ENCODE measurements at regions not wholly inside any gene's neighbourhood (a gene's known extent, or its start where the extent isn't known, plus 50 kb on each side); places are given as distances from the start of the nearest gene placed in this dataset.

DNA sequence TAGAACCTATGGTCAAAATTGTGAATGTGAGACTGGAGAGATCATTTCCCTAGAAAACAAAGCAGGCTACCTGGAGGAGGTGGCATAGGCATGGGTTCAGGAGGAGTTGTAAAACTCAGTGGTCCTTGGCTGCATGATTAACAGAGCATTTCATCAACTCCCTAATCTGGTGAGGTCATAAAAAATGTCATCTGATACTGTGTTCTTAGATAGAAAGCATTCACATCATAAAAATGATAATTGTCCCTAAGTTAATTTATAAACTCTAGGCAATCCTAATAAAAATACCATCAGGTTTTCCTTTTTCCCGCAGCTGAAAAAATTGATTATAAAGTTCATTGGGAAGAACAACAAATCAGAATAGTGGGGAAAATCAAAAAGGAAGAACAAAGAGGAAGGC is 60.6 kb upstream of the GALNT10 start (continued):
- TF ChIP-seq ZFP3 (tag by site-specific recombination; IDR thresholded peaks at IDR 0.05; ENCODE audit: low read depth) (no peak), ZNF112 (tag by site-specific recombination; IDR thresholded peaks at IDR 0.05) (no peak), ZNF132 (tag by site-specific recombination; IDR thresholded peaks at IDR 0.05; ENCODE audit: borderline replicate concordance) (no peak), ZNF677 (tag by site-specific recombination; IDR thresholded peaks at IDR 0.05) (no peak), PRDM1 (tag by site-specific recombination; IDR thresholded peaks at IDR 0.05) (no peak), ZIC2 (tag by site-specific recombination; IDR thresholded peaks at IDR 0.05) (no peak), REPIN1 (tag by site-specific recombination; IDR thresholded peaks at IDR 0.05; ENCODE audit: low read depth) (no peak), HOXA7 (CRISPR knock-in tag; IDR thresholded peaks at IDR 0.05; ENCODE audit: borderline replicate concordance) (no peak), BCL11B (tag by site-specific recombination; IDR thresholded peaks at IDR 0.05; ENCODE audit: low read depth) (no peak), KLF9 (tag by site-specific recombination; IDR thresholded peaks at IDR 0.05; ENCODE audit: low read depth) (no peak), ZNF114 (tag by site-specific recombination; IDR thresholded peaks at IDR 0.05) (no peak), ZNF624 (tag by site-specific recombination; IDR thresholded peaks at IDR 0.05) (no peak), ZNF707 (tag by site-specific recombination; IDR thresholded peaks at IDR 0.05) (no peak), ZNF221 (tag by site-specific recombination; IDR thresholded peaks at IDR 0.05; ENCODE audit: borderline replicate concordance) (no peak), ZNF548 (tag by site-specific recombination; IDR thresholded peaks at IDR 0.05) (no peak), ZNF621 (tag by site-specific recombination; IDR thresholded peaks at IDR 0.05) (no peak), ZNF501 (tag by site-specific recombination; IDR thresholded peaks at IDR 0.05) (no peak), KLF8 (tag by site-specific recombination; IDR thresholded peaks at IDR 0.05) (no peak), ZNF610 (tag by site-specific recombination; IDR thresholded peaks at IDR 0.05; ENCODE audit: borderline replicate concordance) (no peak), ZNF544 (tag by site-specific recombination; IDR thresholded peaks at IDR 0.05) (no peak), ZNF670 (tag by site-specific recombination; IDR thresholded peaks at IDR 0.05; ENCODE audit: low read depth) (no peak), ZNF184 (tag by site-specific recombination; IDR thresholded peaks at IDR 0.05) (no peak), ZNF664 (tag by site-specific recombination; IDR thresholded peaks at IDR 0.05) (no peak), ZNF24 (tag by site-specific recombination; IDR thresholded peaks at IDR 0.05) (no peak)
- TF ChIP-seq, protein P1, sequence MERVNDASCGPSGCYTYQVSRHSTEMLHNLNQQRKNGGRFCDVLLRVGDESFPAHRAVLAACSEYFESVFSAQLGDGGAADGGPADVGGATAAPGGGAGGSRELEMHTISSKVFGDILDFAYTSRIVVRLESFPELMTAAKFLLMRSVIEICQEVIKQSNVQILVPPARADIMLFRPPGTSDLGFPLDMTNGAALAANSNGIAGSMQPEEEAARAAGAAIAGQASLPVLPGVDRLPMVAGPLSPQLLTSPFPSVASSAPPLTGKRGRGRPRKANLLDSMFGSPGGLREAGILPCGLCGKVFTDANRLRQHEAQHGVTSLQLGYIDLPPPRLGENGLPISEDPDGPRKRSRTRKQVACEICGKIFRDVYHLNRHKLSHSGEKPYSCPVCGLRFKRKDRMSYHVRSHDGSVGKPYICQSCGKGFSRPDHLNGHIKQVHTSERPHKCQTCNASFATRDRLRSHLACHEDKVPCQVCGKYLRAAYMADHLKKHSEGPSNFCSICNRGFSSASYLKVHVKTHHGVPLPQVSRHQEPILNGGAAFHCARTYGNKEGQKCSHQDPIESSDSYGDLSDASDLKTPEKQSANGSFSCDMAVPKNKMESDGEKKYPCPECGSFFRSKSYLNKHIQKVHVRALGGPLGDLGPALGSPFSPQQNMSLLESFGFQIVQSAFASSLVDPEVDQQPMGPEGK (tag by site-specific recombination; IDR thresholded peaks at IDR 0.05), result no peak
- TF ChIP-seq, protein P2, sequence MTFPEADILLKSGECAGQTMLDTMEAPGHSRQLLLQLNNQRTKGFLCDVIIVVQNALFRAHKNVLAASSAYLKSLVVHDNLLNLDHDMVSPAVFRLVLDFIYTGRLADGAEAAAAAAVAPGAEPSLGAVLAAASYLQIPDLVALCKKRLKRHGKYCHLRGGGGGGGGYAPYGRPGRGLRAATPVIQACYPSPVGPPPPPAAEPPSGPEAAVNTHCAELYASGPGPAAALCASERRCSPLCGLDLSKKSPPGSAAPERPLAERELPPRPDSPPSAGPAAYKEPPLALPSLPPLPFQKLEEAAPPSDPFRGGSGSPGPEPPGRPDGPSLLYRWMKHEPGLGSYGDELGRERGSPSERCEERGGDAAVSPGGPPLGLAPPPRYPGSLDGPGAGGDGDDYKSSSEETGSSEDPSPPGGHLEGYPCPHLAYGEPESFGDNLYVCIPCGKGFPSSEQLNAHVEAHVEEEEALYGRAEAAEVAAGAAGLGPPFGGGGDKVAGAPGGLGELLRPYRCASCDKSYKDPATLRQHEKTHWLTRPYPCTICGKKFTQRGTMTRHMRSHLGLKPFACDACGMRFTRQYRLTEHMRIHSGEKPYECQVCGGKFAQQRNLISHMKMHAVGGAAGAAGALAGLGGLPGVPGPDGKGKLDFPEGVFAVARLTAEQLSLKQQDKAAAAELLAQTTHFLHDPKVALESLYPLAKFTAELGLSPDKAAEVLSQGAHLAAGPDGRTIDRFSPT (tag by site-specific recombination; IDR thresholded peaks at IDR 0.05), result no peak; the same call in 1 of the 2 replicates
- TF ChIP-seq, protein P3, sequence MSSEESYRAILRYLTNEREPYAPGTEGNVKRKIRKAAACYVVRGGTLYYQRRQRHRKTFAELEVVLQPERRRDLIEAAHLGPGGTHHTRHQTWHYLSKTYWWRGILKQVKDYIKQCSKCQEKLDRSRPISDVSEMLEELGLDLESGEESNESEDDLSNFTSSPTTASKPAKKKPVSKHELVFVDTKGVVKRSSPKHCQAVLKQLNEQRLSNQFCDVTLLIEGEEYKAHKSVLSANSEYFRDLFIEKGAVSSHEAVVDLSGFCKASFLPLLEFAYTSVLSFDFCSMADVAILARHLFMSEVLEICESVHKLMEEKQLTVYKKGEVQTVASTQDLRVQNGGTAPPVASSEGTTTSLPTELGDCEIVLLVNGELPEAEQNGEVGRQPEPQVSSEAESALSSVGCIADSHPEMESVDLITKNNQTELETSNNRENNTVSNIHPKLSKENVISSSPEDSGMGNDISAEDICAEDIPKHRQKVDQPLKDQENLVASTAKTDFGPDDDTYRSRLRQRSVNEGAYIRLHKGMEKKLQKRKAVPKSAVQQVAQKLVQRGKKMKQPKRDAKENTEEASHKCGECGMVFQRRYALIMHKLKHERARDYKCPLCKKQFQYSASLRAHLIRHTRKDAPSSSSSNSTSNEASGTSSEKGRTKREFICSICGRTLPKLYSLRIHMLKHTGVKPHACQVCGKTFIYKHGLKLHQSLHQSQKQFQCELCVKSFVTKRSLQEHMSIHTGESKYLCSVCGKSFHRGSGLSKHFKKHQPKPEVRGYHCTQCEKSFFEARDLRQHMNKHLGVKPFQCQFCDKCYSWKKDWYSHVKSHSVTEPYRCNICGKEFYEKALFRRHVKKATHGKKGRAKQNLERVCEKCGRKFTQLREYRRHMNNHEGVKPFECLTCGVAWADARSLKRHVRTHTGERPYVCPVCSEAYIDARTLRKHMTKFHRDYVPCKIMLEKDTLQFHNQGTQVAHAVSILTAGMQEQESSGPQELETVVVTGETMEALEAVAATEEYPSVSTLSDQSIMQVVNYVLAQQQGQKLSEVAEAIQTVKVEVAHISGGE (tag by site-specific recombination; conservative IDR thresholded peaks at IDR 0.05; ENCODE audit: low read depth), result no peak
- TF ChIP-seq, protein P4, sequence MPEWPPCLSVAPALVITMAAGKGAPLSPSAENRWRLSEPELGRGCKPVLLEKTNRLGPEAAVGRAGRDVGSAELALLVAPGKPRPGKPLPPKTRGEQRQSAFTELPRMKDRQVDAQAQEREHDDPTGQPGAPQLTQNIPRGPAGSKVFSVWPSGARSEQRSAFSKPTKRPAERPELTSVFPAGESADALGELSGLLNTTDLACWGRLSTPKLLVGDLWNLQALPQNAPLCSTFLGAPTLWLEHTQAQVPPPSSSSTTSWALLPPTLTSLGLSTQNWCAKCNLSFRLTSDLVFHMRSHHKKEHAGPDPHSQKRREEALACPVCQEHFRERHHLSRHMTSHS (tag by site-specific recombination; IDR thresholded peaks at IDR 0.05), result no peak
- TF ChIP-seq, protein P5, sequence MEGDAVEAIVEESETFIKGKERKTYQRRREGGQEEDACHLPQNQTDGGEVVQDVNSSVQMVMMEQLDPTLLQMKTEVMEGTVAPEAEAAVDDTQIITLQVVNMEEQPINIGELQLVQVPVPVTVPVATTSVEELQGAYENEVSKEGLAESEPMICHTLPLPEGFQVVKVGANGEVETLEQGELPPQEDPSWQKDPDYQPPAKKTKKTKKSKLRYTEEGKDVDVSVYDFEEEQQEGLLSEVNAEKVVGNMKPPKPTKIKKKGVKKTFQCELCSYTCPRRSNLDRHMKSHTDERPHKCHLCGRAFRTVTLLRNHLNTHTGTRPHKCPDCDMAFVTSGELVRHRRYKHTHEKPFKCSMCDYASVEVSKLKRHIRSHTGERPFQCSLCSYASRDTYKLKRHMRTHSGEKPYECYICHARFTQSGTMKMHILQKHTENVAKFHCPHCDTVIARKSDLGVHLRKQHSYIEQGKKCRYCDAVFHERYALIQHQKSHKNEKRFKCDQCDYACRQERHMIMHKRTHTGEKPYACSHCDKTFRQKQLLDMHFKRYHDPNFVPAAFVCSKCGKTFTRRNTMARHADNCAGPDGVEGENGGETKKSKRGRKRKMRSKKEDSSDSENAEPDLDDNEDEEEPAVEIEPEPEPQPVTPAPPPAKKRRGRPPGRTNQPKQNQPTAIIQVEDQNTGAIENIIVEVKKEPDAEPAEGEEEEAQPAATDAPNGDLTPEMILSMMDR (tag by site-specific recombination; IDR thresholded peaks at IDR 0.05), result no peak
- TF ChIP-seq, protein P6, sequence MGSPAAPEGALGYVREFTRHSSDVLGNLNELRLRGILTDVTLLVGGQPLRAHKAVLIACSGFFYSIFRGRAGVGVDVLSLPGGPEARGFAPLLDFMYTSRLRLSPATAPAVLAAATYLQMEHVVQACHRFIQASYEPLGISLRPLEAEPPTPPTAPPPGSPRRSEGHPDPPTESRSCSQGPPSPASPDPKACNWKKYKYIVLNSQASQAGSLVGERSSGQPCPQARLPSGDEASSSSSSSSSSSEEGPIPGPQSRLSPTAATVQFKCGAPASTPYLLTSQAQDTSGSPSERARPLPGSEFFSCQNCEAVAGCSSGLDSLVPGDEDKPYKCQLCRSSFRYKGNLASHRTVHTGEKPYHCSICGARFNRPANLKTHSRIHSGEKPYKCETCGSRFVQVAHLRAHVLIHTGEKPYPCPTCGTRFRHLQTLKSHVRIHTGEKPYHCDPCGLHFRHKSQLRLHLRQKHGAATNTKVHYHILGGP (tag by site-specific recombination; IDR thresholded peaks at IDR 0.05), result peak; percentile 79

Data from HEK293 (cell line).